Body of pancreas (tissue), 4 donors: ENCODE measurements at regions not wholly inside any gene's neighbourhood (a gene's known extent, or its start where the extent isn't known, plus 50 kb on each side); places are given as distances from the start of the nearest gene placed in this dataset.
"Not testable (repeated sequence)": the region's sequence is repeated elsewhere in the genome, so short reads cannot be mapped to it uniquely, and the experiment has no call there.

Experiments used
- CTCF ChIP-seq, 7 experiments: fragments of 450-650 bp in 4 of 7; fragments of 200-600 bp in 3 of 7; sonication (generic) in 3 of 7; IDR thresholded peaks; one replicate each; pipeline ENCODE4 v1.5.1; 2016 to 2019; ENCODE audit warnings: antibody characterized with exemption in 7 of 7
- POLR2A ChIP-seq, 3 donors: fragments of 450-650 bp; IDR thresholded peaks; one replicate each; pipeline ENCODE4 v1.6.1; 2016; ENCODE audit warnings: antibody characterized with exemption in 3 of 3, mild to moderate bottlenecking in 2 of 3

- TF ChIP-seq CTCF, POLR2A (IDR thresholded peaks at IDR 0.05): not testable (repeated sequence)
Measured at GRCh38 chr6:121685806-121686205, 250.4 kb downstream of the GJA1 start.
